ENCODE measurements at regions not wholly inside any gene's neighbourhood (a gene's known extent, or its start where the extent isn't known, plus 50 kb on each side); places are given as distances from the start of the nearest gene placed in this dataset.

GRCh38 chr11:29584342-29584741, 432.5 kb downstream of the KCNA4 start:
- Mint-ChIP-seq H3K4me1 (ENCODE audit: low read depth) (no peaks in the 10 kb centered on the region), H3K9me3 (peaks cover 30% of the 10 kb centered on the region), H3K27ac (no peak overlapping the region), H3K36me3 (ENCODE audit: low read depth) (no peaks in the 10 kb centered on the region), H3K27me3 (ENCODE audit: low read depth) (no peaks in the 10 kb centered on the region), H3K4me3 (ENCODE audit: low read depth) (no peak overlapping the region)
- DNase-seq (ENCODE audit: low spot score) = no peak
- intact Hi-C loops (cut with micrococcal nuclease) = no loop called here

- no peak overlapping the region for H3K4me3 Mint-ChIP-seq (ENCODE audit: low read depth)
These were observed 438.0 kb downstream of the KCNA4 start for GRCh38 chr11:29578806-29579205.

GRCh38 chr11:29564486-29564885, 452.3 kb downstream of the KCNA4 start:
- Mint-ChIP-seq H3K27me3 (ENCODE audit: low read depth) (no peaks in the 10 kb centered on the region), H3K27ac (no peak overlapping the region), H3K4me3 (ENCODE audit: low read depth) (no peak overlapping the region), H3K4me1 (ENCODE audit: low read depth) (no peaks in the 10 kb centered on the region), H3K9me3 (peaks cover 24% of the 10 kb centered on the region), H3K36me3 (ENCODE audit: low read depth) (no peaks in the 10 kb centered on the region)
- intact Hi-C loops (cut with micrococcal nuclease) = no loop called here
- DNase-seq (ENCODE audit: low spot score) = no peak

More at GRCh38 chr11:29578806-29579205, 438.0 kb downstream of the KCNA4 start:
- Mint-ChIP-seq H3K27ac (no peak overlapping the region), H3K27me3 (ENCODE audit: low read depth) (no peaks in the 10 kb centered on the region), H3K4me1 (ENCODE audit: low read depth) (no peaks in the 10 kb centered on the region), H3K9me3 (peaks cover 36% of the 10 kb centered on the region), H3K36me3 (ENCODE audit: low read depth) (no peaks in the 10 kb centered on the region)
- no peak for DNase-seq (ENCODE audit: low spot score)
- intact Hi-C loops (cut with micrococcal nuclease) = no loop called here

- Mint-ChIP-seq H3K27ac (no peak overlapping the region), H3K4me3 (ENCODE audit: low read depth) (no peak overlapping the region), H3K9me3 (peaks cover 13% of the 10 kb centered on the region), H3K36me3 (ENCODE audit: low read depth) (no peaks in the 10 kb centered on the region), H3K4me1 (ENCODE audit: low read depth) (no peaks in the 10 kb centered on the region), H3K27me3 (ENCODE audit: low read depth) (no peaks in the 10 kb centered on the region)
- intact Hi-C loops (cut with micrococcal nuclease) = no loop called here
- no peak for DNase-seq (ENCODE audit: low spot score)
These were observed 454.6 kb downstream of the KCNA4 start for GRCh38 chr11:29562183-29562582.

GRCh38 chr11:29553990-29554389, 462.8 kb downstream of the KCNA4 start:
- no peak overlapping the region for H3K27ac Mint-ChIP-seq
- H3K27me3 Mint-ChIP-seq (ENCODE audit: low read depth) = no peaks in the 10 kb centered on the region
- peaks cover 22% of the 10 kb centered on the region for H3K9me3 Mint-ChIP-seq
- H3K4me1 Mint-ChIP-seq (ENCODE audit: low read depth) = no peaks in the 10 kb centered on the region
- DNase-seq (ENCODE audit: low spot score) = no peak
- H3K36me3 Mint-ChIP-seq (ENCODE audit: low read depth) = no peaks in the 10 kb centered on the region
- intact Hi-C loops (cut with micrococcal nuclease) = no loop called here
- no peak overlapping the region for H3K4me3 Mint-ChIP-seq (ENCODE audit: low read depth)

GRCh38 chr11:29538339-29539036, 478.3 kb downstream of the KCNA4 start:
- no peaks in the 10 kb centered on the region for H3K4me1 Mint-ChIP-seq (ENCODE audit: low read depth)
- DNase-seq (ENCODE audit: low spot score) = no peak
- peaks cover 9% of the 10 kb centered on the region for H3K9me3 Mint-ChIP-seq
- no peaks in the 10 kb centered on the region for H3K27me3 Mint-ChIP-seq (ENCODE audit: low read depth)
- H3K36me3 Mint-ChIP-seq (ENCODE audit: low read depth) = no peaks in the 10 kb centered on the region
- no peak overlapping the region for H3K27ac Mint-ChIP-seq
- intact Hi-C loops (cut with micrococcal nuclease) = no loop called here
- H3K4me3 Mint-ChIP-seq (ENCODE audit: low read depth) = no peak overlapping the region

- Mint-ChIP-seq H3K9me3 (peaks cover 9% of the 10 kb centered on the region), H3K27ac (no peak overlapping the region), H3K27me3 (ENCODE audit: low read depth) (no peaks in the 10 kb centered on the region), H3K4me1 (ENCODE audit: low read depth) (no peaks in the 10 kb centered on the region), H3K4me3 (ENCODE audit: low read depth) (no peak overlapping the region), H3K36me3 (ENCODE audit: low read depth) (no peaks in the 10 kb centered on the region)
- intact Hi-C loops (cut with micrococcal nuclease) = no loop called here
- no peak for DNase-seq (ENCODE audit: low spot score)
These were observed 482.0 kb downstream of the KCNA4 start for GRCh38 chr11:29534836-29535235.

- Mint-ChIP-seq H3K9me3 (peaks cover 8% of the 10 kb centered on the region), H3K27ac (no peak overlapping the region), H3K4me1 (ENCODE audit: low read depth) (no peaks in the 10 kb centered on the region), H3K36me3 (ENCODE audit: low read depth) (no peaks in the 10 kb centered on the region), H3K27me3 (ENCODE audit: low read depth) (no peaks in the 10 kb centered on the region), H3K4me3 (ENCODE audit: low read depth) (no peak overlapping the region)
- intact Hi-C loops (cut with micrococcal nuclease) = no loop called here
- no peak for DNase-seq (ENCODE audit: low spot score)
These were observed 485.9 kb downstream of the KCNA4 start for GRCh38 chr11:29530961-29531360.

GRCh38 chr11:29527391-29527936, 489.4 kb downstream of the KCNA4 start:
- peaks cover 22% of the 10 kb centered on the region for H3K9me3 Mint-ChIP-seq
- H3K27ac Mint-ChIP-seq = no peak overlapping the region
- no peaks in the 10 kb centered on the region for H3K36me3 Mint-ChIP-seq (ENCODE audit: low read depth)
- intact Hi-C loops (cut with micrococcal nuclease) = no loop called here
- no peaks in the 10 kb centered on the region for H3K4me1 Mint-ChIP-seq (ENCODE audit: low read depth)
- H3K4me3 Mint-ChIP-seq (ENCODE audit: low read depth) = no peak overlapping the region
- no peaks in the 10 kb centered on the region for H3K27me3 Mint-ChIP-seq (ENCODE audit: low read depth)
- DNase-seq (ENCODE audit: low spot score) = no peak

GRCh38 chr11:29518389-29519174, 498.2 kb downstream of the KCNA4 start:
- intact Hi-C loops (cut with micrococcal nuclease) = no loop called here
- no peak for DNase-seq (ENCODE audit: low spot score)
- H3K9me3 Mint-ChIP-seq = peaks cover 51% of the 10 kb centered on the region
- H3K27ac Mint-ChIP-seq = no peak overlapping the region
- no peaks in the 10 kb centered on the region for H3K36me3 Mint-ChIP-seq (ENCODE audit: low read depth)
- H3K27me3 Mint-ChIP-seq (ENCODE audit: low read depth) = no peaks in the 10 kb centered on the region
- no peak overlapping the region for H3K4me3 Mint-ChIP-seq (ENCODE audit: low read depth)
- no peaks in the 10 kb centered on the region for H3K4me1 Mint-ChIP-seq (ENCODE audit: low read depth)

GRCh38 chr11:29511394-29511793, 505.4 kb downstream of the KCNA4 start:
- Mint-ChIP-seq H3K27ac (no peak overlapping the region), H3K27me3 (ENCODE audit: low read depth) (no peaks in the 10 kb centered on the region), H3K36me3 (ENCODE audit: low read depth) (no peaks in the 10 kb centered on the region), H3K4me3 (ENCODE audit: low read depth) (no peak overlapping the region), H3K4me1 (ENCODE audit: low read depth) (no peaks in the 10 kb centered on the region), H3K9me3 (peaks cover 24% of the 10 kb centered on the region)
- DNase-seq (ENCODE audit: low spot score) = no peak
- intact Hi-C loops (cut with micrococcal nuclease) = no loop called here

- DNase-seq (ENCODE audit: low spot score) = no peak
- no peaks in the 10 kb centered on the region for H3K36me3 Mint-ChIP-seq (ENCODE audit: low read depth)
- H3K27ac Mint-ChIP-seq = no peak overlapping the region
- peaks cover 24% of the 10 kb centered on the region for H3K9me3 Mint-ChIP-seq
- H3K4me1 Mint-ChIP-seq (ENCODE audit: low read depth) = no peaks in the 10 kb centered on the region
- intact Hi-C loops (cut with micrococcal nuclease) = no loop called here
- no peak overlapping the region for H3K4me3 Mint-ChIP-seq (ENCODE audit: low read depth)
- no peaks in the 10 kb centered on the region for H3K27me3 Mint-ChIP-seq (ENCODE audit: low read depth)
These were observed 509.5 kb downstream of the KCNA4 start for GRCh38 chr11:29507376-29507775.

GRCh38 chr11:29495676-29496075, 521.2 kb downstream of the KCNA4 start:
- no peaks in the 10 kb centered on the region for H3K27me3 Mint-ChIP-seq (ENCODE audit: low read depth)
- intact Hi-C loops (cut with micrococcal nuclease) = no loop called here
- no peak for DNase-seq (ENCODE audit: low spot score)
- no peak overlapping the region for H3K4me3 Mint-ChIP-seq (ENCODE audit: low read depth)
- H3K9me3 Mint-ChIP-seq = peaks cover 35% of the 10 kb centered on the region
- H3K36me3 Mint-ChIP-seq (ENCODE audit: low read depth) = no peaks in the 10 kb centered on the region
- no peak overlapping the region for H3K27ac Mint-ChIP-seq
- no peaks in the 10 kb centered on the region for H3K4me1 Mint-ChIP-seq (ENCODE audit: low read depth)

Measured in activated T-helper 2 cell treated with anti-CD3 and anti-CD28 coated beads, Interferon-gamma antibody, Interleukin-2, Interleukin-4, amounts not matched to agents 10 μg/mL and 5 μg/mL and 100 μg/mL, durations not matched to agents 14 hours and 24 hours and 36 hours (primary cell).